HG03175 (cell line): ENCODE measurements at regions not wholly inside any gene's neighbourhood (a gene's known extent, or its start where the extent isn't known, plus 50 kb on each side); places are given as distances from the start of the nearest gene placed in this dataset.
"Not testable (repeated sequence)": the region's sequence is repeated elsewhere in the genome, so short reads cannot be mapped to it uniquely, and the experiment has no call there.

Experiments
- ATAC-seq: cut with Tn5 transposase; IDR thresholded peaks from one replicate; pipeline ENCODE4 v1.9.1; 2021; ENCODE audit warnings: mild to moderate bottlenecking, moderate library complexity; ENCODE audit not compliant: unreplicated experiment

GRCh38 chr3:3476669-3477068 is 297.2 kb upstream of the CRBN start:
- no peak for ATAC-seq

GRCh38 chr3:3468596-3468995 is 289.1 kb upstream of the CRBN start:
- no peak for ATAC-seq

- no peak for ATAC-seq
Observed at GRCh38 chr3:3464131-3464530, 284.6 kb upstream of the CRBN start.

GRCh38 chr3:3461317-3461716 is 281.8 kb upstream of the CRBN start:
- no peak for ATAC-seq

- ATAC-seq: peak; percentile 51
Observed at GRCh38 chr3:3448468-3448867, 269.0 kb upstream of the CRBN start.

GRCh38 chr3:3447641-3448040 is 268.1 kb upstream of the CRBN start:
- no peak for ATAC-seq

- no peak for ATAC-seq
Observed at GRCh38 chr3:3446251-3446650, 266.8 kb upstream of the CRBN start.

- ATAC-seq: peak; percentile 51
Observed at GRCh38 chr3:3443482-3443881, 264.0 kb upstream of the CRBN start.

GRCh38 chr3:3433711-3434110 is 254.2 kb upstream of the CRBN start:
- ATAC-seq: no peak

- ATAC-seq: no peak
Observed at GRCh38 chr3:3429841-3430240, 250.3 kb upstream of the CRBN start.

- ATAC-seq: not testable (repeated sequence)
Observed at GRCh38 chr3:3407707-3408106, 228.2 kb upstream of the CRBN start.

- no peak for ATAC-seq
Observed at GRCh38 chr3:3405131-3405530, 225.6 kb upstream of the CRBN start.

- no peak for ATAC-seq
Observed at GRCh38 chr3:3403700-3404099, 224.2 kb upstream of the CRBN start.

GRCh38 chr3:3392946-3393345 is 213.5 kb upstream of the CRBN start:
- no peak for ATAC-seq

GRCh38 chr3:3383461-3383860 is 204.0 kb upstream of the CRBN start:
- no peak for ATAC-seq

GRCh38 chr3:3372210-3372777 is 192.8 kb upstream of the CRBN start:
- no peak for ATAC-seq

- ATAC-seq: no peak
Observed at GRCh38 chr3:3368306-3368705, 188.8 kb upstream of the CRBN start.

- ATAC-seq: no peak
Observed at GRCh38 chr3:3366386-3366785, 186.9 kb upstream of the CRBN start.

- ATAC-seq: no peak
Observed at GRCh38 chr3:3365716-3366115, 186.2 kb upstream of the CRBN start.

- ATAC-seq: no peak
Observed at GRCh38 chr3:3356846-3357245, 177.4 kb upstream of the CRBN start.

- no peak for ATAC-seq
Observed at GRCh38 chr3:3355442-3355841, 176.0 kb upstream of the CRBN start.

- ATAC-seq: peak; percentile 85
Observed at GRCh38 chr3:3353153-3353552, 173.7 kb upstream of the CRBN start.

- ATAC-seq: no peak
Observed at GRCh38 chr3:3351226-3351625, 171.7 kb upstream of the CRBN start.
